ENCODE measurements at regions not wholly inside any gene's neighbourhood (a gene's known extent, or its start where the extent isn't known, plus 50 kb on each side); places are given as distances from the start of the nearest gene placed in this dataset.

- ChIA-PET CTCF (interaction anchor here (1.8 kb wide), 1 partner anchor 1739 kb away, joined by 3 read pairs; no protein-coding TSS in a partner anchor), POLR2A (no interaction called here)
- Histone ChIP-seq H4K20me1 (replicated peaks; ENCODE audit: control insufficient read depth, extremely low read depth, insufficient read depth, low read length) (no peaks in the 10 kb centered on the region), H3K27ac (ENCODE audit: insufficient read depth, low read depth, low read length) (no peak overlapping the region), H3K4me1 (ENCODE audit: control insufficient read depth, extremely low read depth, insufficient read depth, low read length) (no peaks in the 10 kb centered on the region), H3K79me2 (ENCODE audit: control insufficient read depth, insufficient read depth, low read length) (no peaks in the 10 kb centered on the region), H3K27me3 (ENCODE audit: control insufficient read depth in 2 of 2, insufficient read depth in 2 of 2, low read length in 2 of 2) (no peaks in the 10 kb centered on the region), H3K9me1 (replicated peaks; ENCODE audit: control insufficient read depth, extremely low read depth, insufficient read depth, low read length) (no peaks in the 10 kb centered on the region), H3K4me2 (ENCODE audit: insufficient read depth, low read length) (no peak overlapping the region), H2AFZ (ENCODE audit: low read depth, low read length) (no peak overlapping the region), H3K36me3 (ENCODE audit: control insufficient read depth in 2 of 2, extremely low read depth in 1 of 2, insufficient read depth in 2 of 2, low read length in 2 of 2) (no peaks in the 10 kb centered on the region), H3K9me3 (replicated peaks; ENCODE audit: control insufficient read depth, insufficient read depth, low read length) (no peaks in the 10 kb centered on the region), H3K4me3 (replicated peaks in 1 of 3; ENCODE audit: insufficient read depth in 1 of 3, low read depth in 1 of 3, low read length in 3 of 3) (no peak overlapping the region), H3K9ac (replicated peaks; ENCODE audit: extremely low read depth, insufficient read depth, low read length) (no peak overlapping the region)
- TF ChIP-seq FOS (IDR thresholded peaks at IDR 0.05; ENCODE audit: borderline replicate concordance, insufficient read depth, low read length) (no peak), CTCF (IDR thresholded peaks at IDR 0.05; ENCODE audit: extremely low read depth in 1 of 2, insufficient read depth in 1 of 2, low read depth in 1 of 2, low read length in 2 of 2) (no peak), JUN (IDR thresholded peaks at IDR 0.05; ENCODE audit: borderline replicate concordance, insufficient read depth, insufficient read length, low read depth) (no peak), POLR2AphosphoS5 (IDR thresholded peaks at IDR 0.05; ENCODE audit: insufficient read depth, low read depth, low read length) (no peak), EZH2 (IDR thresholded peaks at IDR 0.05; ENCODE audit: borderline replicate concordance, low read depth, low read length, severe bottlenecking) (no peak), MYC (IDR thresholded peaks at IDR 0.05; ENCODE audit: low read depth, low read length) (no peak), MAX (IDR thresholded peaks at IDR 0.05; ENCODE audit: insufficient read depth, insufficient read length) (no peak), POLR2A (IDR thresholded peaks at IDR 0.05; ENCODE audit: low read depth, low read length) (no peak), GATA2 (IDR thresholded peaks at IDR 0.05; ENCODE audit: insufficient read depth, insufficient read length, low read depth, low read length) (no peak)
- DNase-seq (ENCODE audit: low read depth, low spot score) (no peak), FAIRE-seq (no peak)
- intact Hi-C loops (cut with micrococcal nuclease) (loop anchor here (5.0 kb wide), 2 partner anchors 421 to 1046 kb away; no protein-coding TSS in a partner anchor), dilution Hi-C loops (cut with MboI; ENCODE audit: extremely low pct_ligation_motif_present, low sequenced_read_pairs) (no loop called here)
- BruUV-seq (replicated peaks), result no TSS peak
Measured at GRCh38 chr9:80177949-80178480, 606.2 kb downstream of the TLE4 start.
